Gastroesophageal sphincter (tissue), 4 donors: ENCODE measurements at regions not wholly inside any gene's neighbourhood (a gene's known extent, or its start where the extent isn't known, plus 50 kb on each side); places are given as distances from the start of the nearest gene placed in this dataset.
A peak's percentile ranks its signal among the peaks of the same experiment; 100 is the strongest.

ENCODE experiments used
- ATAC-seq: fragments of 150-250 bp; one replicate; pipeline ENCODE4 v1.9.1; 2016; ENCODE audit warnings: mild to moderate bottlenecking, moderate library complexity
- H3K27ac ChIP-seq, 4 donors: fragments of 200-600 bp; sonication (generic) in 3 of 4; 1 replicate in 3 of 4; 2 replicates in 1 of 4; pipeline ENCODE4 v1.5.1; 2016 to 2019
- H3K27me3 ChIP-seq: fragments of 200-600 bp; sonication (generic); one replicate; pipeline ENCODE4 v1.5.1; 2019
- H3K36me3 ChIP-seq, 2 donors: fragments of 200-600 bp; sonication (generic); one replicate each; pipeline ENCODE4 v1.5.1; 2019; ENCODE audit warnings: control low read depth in 1 of 2
- H3K4me1 ChIP-seq, 3 donors: fragments of 200-600 bp; sonication (generic); 1 replicate in 2 of 3; 2 replicates in 1 of 3; pipeline ENCODE4 v1.5.1; 2016 to 2019; ENCODE audit warnings: control low read depth in 2 of 3
- H3K4me3 ChIP-seq, 2 donors: fragments of 200-600 bp; sonication (generic); one replicate each; pipeline ENCODE4 v1.5.1; 2019; ENCODE audit warnings: mild to moderate bottlenecking in 1 of 2, moderate library complexity in 1 of 2
- H3K9me3 ChIP-seq, 3 donors: fragments of 200-600 bp; sonication (generic); one replicate each; pipeline ENCODE4 v1.5.1; 2017 to 2019; ENCODE audit warnings: control low read depth in 2 of 3
- EP300 ChIP-seq: sonication (generic); formaldehyde crosslinking; IDR thresholded peaks from one replicate; pipeline ENCODE4 v1.6.1; 2017; ENCODE audit warnings: antibody characterized with exemption, mild to moderate bottlenecking
- POLR2A ChIP-seq, 2 donors: fragments of 450-650 bp; IDR thresholded peaks; one replicate each; pipeline ENCODE4 v1.6.1; 2017; ENCODE audit warnings: antibody characterized with exemption in 2 of 2, mild to moderate bottlenecking in 2 of 2, moderate library complexity in 1 of 2
- POLR2AphosphoS5 ChIP-seq: sonication (generic); formaldehyde crosslinking; IDR thresholded peaks from one replicate; pipeline ENCODE4 v1.6.1; 2017; ENCODE audit warnings: antibody characterized with exemption
- WGBS, 2 donors: methylation state at CpG; one replicate each; pipeline ENCODE4 v1.1.5; 2018; ENCODE audit warnings: low coverage in 1 of 2; 5-methylcytosine and 5-hydroxymethylcytosine counted together
- TF ChIP-seq, protein P1 (sequence below), 4 experiments: fragments of 200-600 bp in 2 of 4; fragments of 450-650 bp in 2 of 4; sonication (generic) in 1 of 4; IDR thresholded peaks; one replicate each; pipeline ENCODE4 v1.5.1; 2017 to 2019; ENCODE audit warnings: antibody characterized with exemption in 4 of 4, mild to moderate bottlenecking in 2 of 4, moderate library complexity in 2 of 4

DNA sequence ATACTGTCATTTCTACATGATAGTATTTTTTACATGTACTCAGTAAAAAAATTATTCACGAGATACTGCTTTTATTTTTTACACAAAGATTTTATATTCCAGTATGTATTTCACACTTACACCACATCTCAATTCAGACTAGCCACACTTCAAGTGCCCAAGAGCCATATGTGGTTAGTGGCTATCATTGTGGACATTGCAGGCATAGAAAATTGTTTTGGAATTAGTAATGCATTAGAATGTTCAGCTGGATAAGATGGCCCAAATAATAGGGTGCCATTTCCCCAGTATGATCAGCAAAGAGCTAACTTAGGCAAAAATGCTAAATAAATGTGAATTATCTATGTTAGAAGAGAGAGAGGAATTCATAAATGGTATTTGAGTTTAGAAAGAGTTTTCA, 203.8 kb upstream of the MCTP2 start:
- Histone ChIP-seq H3K4me3 (no peak overlapping the region), H3K27me3 (no peaks in the 10 kb centered on the region), H3K36me3 (no peaks in the 10 kb centered on the region), H3K27ac (peak overlapping the region in 2 of 4 donors; percentile 26 to 85), H3K9me3 (no peaks in the 10 kb centered on the region), H3K4me1 (peaks cover 16 to 87% (median 18%) of the 10 kb centered on the region in 3 donors)
- 53 to 63% methylated on average over 1 of the region's 1 CpG for WGBS, 2 donors
- ATAC-seq = no peak
- TF ChIP-seq POLR2A (IDR thresholded peaks at IDR 0.05) (no peak), POLR2AphosphoS5 (no peak), EP300 (no peak)
- TF ChIP-seq, protein P1, sequence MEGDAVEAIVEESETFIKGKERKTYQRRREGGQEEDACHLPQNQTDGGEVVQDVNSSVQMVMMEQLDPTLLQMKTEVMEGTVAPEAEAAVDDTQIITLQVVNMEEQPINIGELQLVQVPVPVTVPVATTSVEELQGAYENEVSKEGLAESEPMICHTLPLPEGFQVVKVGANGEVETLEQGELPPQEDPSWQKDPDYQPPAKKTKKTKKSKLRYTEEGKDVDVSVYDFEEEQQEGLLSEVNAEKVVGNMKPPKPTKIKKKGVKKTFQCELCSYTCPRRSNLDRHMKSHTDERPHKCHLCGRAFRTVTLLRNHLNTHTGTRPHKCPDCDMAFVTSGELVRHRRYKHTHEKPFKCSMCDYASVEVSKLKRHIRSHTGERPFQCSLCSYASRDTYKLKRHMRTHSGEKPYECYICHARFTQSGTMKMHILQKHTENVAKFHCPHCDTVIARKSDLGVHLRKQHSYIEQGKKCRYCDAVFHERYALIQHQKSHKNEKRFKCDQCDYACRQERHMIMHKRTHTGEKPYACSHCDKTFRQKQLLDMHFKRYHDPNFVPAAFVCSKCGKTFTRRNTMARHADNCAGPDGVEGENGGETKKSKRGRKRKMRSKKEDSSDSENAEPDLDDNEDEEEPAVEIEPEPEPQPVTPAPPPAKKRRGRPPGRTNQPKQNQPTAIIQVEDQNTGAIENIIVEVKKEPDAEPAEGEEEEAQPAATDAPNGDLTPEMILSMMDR (IDR thresholded peaks at IDR 0.05) = no peak

DNA sequence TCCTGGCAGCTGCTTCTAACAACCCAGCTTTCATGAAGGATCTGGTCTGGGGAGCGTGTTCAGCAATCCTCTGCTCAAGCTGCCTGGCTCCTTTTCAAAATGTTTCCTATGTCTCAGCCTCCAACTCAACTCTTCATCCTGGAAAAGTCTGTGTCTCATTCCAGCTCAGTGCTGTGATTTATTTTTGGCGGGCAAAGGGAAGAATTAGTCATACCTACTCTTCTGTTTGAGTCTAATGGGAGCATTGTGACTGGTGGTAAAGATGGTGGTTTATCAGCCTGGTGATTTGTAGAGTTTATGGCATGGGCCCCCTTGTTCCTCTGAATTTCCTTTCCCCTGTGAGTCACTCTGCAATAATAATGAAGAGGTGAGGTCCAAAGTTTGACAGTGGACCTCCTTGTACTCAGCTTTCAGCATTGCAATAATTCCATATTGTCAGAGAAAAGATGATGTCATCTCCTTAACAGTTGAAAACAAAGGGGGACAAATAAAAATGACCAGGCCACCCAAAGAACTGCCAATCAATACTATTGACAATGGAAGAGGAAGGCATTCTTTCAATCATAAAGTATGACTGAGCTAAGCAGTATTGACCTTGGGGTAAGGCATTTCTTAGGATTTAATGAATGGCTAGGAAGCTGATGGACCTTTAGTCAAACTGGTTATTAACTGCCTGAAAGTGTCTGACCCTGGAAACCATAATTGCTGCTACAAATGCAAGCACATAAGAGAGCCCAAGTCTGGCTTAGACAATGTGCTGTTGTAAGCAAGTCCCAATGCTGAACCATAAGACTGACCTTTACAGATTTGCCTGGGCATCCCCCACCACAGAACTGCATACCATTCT, 204.7 kb upstream of the MCTP2 start:
- Histone ChIP-seq H3K4me3 (no peak overlapping the region), H3K4me1 (peaks cover 18 to 89% (median 21%) of the 10 kb centered on the region in 3 donors), H3K27ac (peak overlapping the region; percentile 48 to 85 (median 74)), H3K36me3 (no peaks in the 10 kb centered on the region), H3K27me3 (no peaks in the 10 kb centered on the region), H3K9me3 (no peaks in the 10 kb centered on the region)
- 0 to 19% methylated on average over 2 of the region's 2 CpGs for WGBS, 2 donors
- no peak for TF ChIP-seq POLR2A (IDR thresholded peaks at IDR 0.05)
- peak; percentile 90 for TF ChIP-seq POLR2AphosphoS5
- peak; percentile 53 for ATAC-seq

DNA sequence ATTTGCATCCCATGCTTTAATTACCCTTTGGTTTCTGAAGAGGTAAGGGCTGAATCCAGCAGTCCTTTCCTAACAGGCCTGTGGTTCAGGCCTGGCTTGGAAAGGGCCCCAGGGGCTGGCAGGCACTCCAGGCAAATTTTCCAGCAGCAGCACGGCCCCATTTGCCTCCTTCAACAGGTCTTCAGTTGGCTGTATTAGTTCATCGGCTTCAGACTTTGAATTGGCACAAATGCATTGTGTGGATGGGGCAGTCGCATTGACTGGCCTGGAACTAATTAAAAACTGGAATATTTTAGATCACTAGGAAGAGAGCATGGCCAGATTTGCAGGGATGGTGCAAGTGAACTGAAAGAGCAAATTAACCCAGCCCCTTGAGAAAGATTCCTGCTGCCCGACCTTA, 207.8 kb upstream of the MCTP2 start:
- no peak overlapping the region for H3K4me3 ChIP-seq
- H3K27ac ChIP-seq = peak overlapping the region; percentile 40 to 85 (median 76)
- H3K36me3 ChIP-seq = no peaks in the 10 kb centered on the region
- no peaks in the 10 kb centered on the region for H3K27me3 ChIP-seq
- peak; percentile 28 for ATAC-seq
- peaks cover 15 to 94% (median 17%) of the 10 kb centered on the region in 3 donors for H3K4me1 ChIP-seq
- H3K9me3 ChIP-seq = no peaks in the 10 kb centered on the region
- no peak for TF ChIP-seq POLR2AphosphoS5
- 22 to 25% methylated on average over 4 of the region's 4 CpGs for WGBS, 2 donors

DNA sequence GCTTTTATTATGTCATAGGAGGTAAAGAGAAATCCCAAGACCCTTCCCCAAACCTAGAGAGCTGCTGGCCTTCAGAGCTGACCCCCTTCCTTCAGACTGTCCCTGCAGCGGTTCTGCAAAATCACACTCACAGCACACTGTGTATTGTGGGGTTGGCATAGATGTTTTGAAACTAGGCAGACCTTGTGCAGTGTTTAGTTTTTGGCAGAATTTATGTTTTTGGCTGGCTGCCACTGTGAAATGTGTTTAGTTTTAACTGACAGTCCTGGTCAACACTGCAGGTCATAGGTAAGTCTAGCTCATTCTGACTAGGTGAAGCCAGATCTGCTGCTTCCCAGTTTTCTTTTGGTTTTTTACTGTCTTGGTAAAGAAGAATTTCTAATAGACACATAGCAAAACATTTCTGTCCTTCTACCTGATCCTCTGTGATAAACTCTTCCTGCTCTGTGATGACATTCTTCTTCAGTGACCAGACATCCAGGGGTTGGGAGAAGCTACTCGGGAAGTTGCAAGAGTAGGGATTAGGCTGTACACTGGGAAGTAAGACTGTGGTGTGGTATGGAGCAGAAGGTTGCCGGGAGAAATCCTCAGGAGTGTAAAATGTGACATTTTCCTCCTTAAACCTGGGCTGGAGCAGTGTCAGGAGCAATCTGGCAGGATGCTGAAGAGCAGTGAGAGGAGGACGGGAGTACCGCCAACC, 209.6 kb upstream of the MCTP2 start:
- peak; percentile 89 for ATAC-seq
- Histone ChIP-seq H3K36me3 (no peaks in the 10 kb centered on the region), H3K4me3 (no peak overlapping the region), H3K4me1 (peaks cover 14 to 78% (median 17%) of the 10 kb centered on the region in 3 donors), H3K9me3 (no peaks in the 10 kb centered on the region), H3K27ac (peak overlapping the region; percentile 49 to 85 (median 82)), H3K27me3 (no peaks in the 10 kb centered on the region)
- WGBS, 2 donors = 27 to 54% methylated on average over 2 to 5 of the region's 5 CpGs
- TF ChIP-seq, protein P1 (IDR thresholded peaks at IDR 0.05) = no peak
- peak; percentile 99 for TF ChIP-seq POLR2AphosphoS5

DNA sequence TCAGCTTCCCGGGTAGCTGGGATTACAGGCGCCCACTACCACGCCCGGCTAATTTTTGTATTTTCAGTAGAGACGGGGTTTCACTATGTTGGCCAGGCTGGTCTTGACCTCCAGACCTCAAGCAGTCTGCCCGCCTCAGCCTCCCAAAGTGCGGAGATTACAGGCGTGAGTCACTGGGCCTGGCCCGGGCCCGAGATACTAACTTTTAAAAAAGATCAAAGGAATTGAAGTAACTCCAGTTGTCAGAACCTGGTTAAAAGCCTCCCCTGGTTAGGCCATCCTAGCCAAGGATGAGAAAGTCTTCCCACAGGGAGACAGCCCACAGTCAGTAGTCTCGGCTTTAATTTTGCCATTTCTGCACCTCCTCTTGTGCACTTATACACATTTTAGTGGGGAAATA, 212.3 kb upstream of the MCTP2 start:
- 50 to 69% methylated on average over 1 to 6 of the region's 11 CpGs for WGBS, 2 donors
- Histone ChIP-seq H3K4me3 (no peak overlapping the region), H3K4me1 (peaks cover 9 to 59% (median 17%) of the 10 kb centered on the region in 3 donors), H3K27ac (peak overlapping the region in 2 of 4 donors; percentile 82 to 85), H3K9me3 (no peaks in the 10 kb centered on the region), H3K27me3 (no peaks in the 10 kb centered on the region), H3K36me3 (no peaks in the 10 kb centered on the region)
- no peak for ATAC-seq
- TF ChIP-seq POLR2A (IDR thresholded peaks at IDR 0.05) (no peak), POLR2AphosphoS5 (no peak), EP300 (no peak)
- TF ChIP-seq, protein P1 (IDR thresholded peaks at IDR 0.05) = no peak
